Hematopoietic multipotent progenitor cell treated with erythropoietin and hydrocortisone succinate and interleukin-3 and kit ligand, for 6 days (in vitro differentiated cells): ENCODE measurements at regions not wholly inside any gene's neighbourhood (a gene's known extent, or its start where the extent isn't known, plus 50 kb on each side); places are given as distances from the start of the nearest gene placed in this dataset.

Experiments
- DNase-seq: peaks from one replicate; pipeline ENCODE4 v3.0.0-alpha.2; 2015

DNA sequence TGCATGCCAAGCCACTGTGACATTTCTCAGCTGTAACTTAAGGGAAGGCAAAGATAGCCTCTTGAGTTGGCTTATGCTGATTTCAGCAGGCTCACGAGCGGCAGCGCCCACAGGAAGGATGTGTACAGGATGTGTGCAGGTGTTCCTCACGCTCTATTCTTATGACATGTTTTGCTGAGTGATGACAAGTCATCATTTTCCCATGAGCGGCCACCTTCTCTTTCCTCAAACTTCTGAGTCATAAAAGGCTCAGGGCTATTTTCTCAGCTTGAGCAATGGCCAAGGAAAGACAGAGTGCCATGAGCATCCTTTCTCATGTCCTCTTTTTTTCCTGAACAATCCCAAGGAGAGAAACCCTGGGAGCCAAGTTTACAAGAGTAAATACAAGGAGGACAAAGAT is 365.9 kb downstream of the PLK2 start:
- DNase-seq: no peak

DNA sequence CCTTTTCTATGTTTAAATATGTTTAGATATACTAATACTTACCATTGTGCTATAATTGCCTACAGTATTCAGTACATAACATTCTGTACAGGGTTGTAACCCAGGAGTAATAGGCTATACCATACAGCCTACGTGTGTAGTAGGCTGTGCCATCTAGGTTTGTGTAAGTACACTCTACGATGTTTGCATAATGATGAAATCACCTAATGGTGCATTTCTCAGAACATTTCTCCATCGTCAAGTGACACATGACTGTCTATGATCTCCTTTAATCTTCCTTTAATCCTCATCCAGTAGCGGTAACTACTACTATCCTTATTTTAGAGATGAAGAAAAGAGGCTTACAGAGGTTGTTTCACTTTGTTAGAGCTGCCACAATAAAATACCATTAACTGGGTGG is 369.2 kb downstream of the PLK2 start:
- DNase-seq: no peak

DNA sequence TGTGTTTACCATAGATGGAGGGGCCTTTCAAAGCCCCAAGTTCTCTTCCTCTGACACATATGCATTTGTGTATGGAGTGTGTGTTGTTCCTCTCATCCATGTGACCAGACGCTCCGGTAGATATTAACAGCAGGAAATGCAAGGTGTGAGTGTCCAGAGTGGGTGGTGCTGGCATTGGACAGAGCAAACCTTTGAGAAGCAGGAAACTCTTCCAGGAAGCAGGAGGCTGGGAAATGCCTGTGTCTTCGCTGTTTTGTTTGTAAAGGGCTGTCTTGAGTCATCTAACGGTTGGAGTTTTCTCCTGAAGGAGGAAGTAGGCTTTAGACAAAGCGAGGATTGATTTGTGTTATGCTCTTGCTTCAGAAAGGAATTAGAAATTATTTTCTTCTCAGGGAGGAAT is 370.9 kb downstream of the PLK2 start:
- no peak for DNase-seq

DNA sequence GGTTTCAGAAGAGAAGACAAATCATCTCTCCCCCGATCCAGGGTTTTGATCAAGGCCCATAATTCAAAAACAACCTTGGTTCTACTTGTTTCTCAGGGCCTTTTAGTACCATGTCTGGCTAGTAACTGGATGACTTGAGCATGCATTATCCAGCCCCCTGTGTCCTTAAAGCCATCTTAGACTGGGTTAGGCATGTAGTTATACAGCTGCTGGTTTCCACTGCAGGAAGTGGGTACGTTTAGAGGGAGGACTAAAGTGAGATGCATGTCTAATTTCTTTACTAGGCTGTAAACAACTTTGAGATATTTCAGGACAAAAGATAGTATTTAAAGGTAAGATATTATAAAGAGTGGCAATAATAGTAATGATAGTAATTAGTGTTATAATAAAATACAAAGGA is 372.0 kb downstream of the PLK2 start:
- no peak for DNase-seq

DNA sequence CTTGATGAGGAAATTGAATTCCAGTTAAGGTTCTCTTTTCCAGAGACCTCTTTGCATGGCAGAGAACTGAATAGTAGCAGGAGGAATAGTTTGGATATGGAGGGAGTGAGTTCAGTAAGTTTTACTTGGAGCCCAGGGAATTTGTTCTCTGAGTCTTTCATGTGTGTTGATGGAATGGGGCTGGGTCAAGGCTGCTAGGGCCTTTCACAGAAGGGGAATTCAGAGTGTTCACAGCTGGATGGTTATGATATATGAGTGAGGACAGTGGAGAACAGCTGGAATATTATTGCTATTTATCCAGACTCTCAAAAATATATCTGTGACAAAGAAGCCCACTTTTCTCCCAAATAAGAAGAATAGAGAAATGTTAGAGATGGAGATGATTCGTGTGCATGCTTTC is 372.8 kb downstream of the PLK2 start:
- DNase-seq: no peak

DNA sequence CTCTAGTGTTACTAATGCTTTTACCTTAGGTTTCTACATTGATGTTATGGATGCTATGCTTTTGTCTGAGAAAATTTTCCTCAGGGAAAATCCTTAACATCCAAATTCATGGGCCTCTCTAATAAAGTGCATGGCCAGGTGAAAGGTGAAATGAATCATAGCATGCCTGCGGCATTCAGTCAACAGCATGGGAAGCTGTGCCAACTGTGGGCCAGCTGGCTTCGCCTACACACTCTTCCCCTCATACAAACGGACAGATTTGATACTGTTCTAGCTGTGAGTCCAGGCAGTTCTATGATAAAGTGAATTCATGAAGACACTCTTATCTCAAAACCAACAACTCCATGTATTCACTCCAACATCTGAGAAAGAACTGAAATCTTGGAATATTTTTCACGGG is 374.1 kb downstream of the PLK2 start:
- DNase-seq: no peak

DNA sequence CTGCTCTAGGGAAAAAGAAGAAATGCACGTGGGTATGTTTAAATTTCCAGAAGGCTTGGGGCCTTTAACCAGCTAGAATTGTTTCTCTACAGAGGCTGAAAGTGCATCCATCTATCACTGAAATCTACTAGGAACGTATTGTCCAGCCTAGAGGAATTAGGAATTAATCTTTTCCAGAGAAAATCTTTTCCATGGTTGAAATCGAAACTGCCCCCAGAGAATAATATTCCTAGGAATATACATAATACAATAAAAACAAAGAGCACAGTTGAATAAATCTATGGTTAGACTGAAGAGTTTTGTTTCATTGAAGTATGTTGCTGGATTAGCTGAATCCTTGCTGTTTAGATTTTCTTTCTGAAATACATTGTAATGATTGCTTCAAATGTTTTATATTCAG is 378.5 kb downstream of the PLK2 start:
- DNase-seq: no peak

DNA sequence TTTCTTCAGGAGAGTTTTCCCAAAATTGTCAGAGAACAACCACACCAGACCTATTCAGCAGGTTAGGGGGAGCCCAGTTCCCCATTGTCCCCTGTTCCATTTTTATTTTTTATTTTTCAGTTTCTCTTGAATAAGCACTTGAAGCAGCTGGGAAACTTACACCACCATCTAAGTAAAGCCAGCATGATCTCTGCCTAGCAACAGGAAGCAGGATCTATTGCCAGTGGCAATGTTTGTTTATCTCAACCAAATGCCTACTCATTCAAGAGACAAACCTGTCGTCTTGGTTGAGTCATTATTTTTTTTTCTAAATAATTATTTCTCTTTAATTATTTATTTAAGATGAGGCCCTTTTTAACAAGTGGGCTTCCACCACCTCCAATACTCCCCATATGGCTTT is 379.3 kb downstream of the PLK2 start:
- no peak for DNase-seq

DNA sequence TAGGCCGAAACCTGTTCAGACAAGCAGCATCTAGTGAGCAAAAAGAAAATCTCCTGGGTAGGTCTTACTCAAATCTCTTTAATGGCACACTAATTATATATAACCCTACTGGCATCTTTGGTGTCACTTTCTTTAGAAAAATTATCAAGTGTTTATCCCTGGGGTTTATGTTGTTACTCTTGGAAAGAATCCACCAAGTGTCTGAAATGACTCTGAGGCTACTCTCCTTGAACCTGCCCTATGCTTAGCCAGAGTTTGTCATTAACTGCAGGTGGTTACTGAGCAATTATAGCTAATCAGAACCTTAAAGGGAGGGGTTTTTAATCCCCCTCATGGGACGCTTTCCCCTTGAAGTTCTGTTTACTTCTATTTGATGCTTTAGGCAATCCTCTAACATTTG is 381.9 kb downstream of the PLK2 start:
- no peak for DNase-seq

DNA sequence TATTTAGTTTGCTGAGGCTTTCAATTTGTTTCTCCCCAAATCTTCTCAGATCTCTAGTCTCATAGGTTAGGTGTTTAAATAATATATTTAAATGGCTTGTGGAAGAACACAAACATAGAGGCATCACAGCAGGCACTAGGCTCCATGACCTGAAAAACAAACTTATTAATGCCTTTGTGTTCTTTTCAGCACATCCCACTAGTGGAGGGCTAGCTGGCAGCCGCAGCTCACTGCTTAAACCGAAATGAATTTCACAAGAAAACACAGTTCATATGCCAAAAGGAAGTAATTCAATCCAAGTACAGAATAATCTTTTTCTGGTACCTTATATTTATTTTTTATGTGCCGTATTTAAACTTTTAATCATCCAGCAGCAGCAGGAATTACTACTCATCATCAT is 382.5 kb downstream of the PLK2 start:
- DNase-seq: no peak

DNA sequence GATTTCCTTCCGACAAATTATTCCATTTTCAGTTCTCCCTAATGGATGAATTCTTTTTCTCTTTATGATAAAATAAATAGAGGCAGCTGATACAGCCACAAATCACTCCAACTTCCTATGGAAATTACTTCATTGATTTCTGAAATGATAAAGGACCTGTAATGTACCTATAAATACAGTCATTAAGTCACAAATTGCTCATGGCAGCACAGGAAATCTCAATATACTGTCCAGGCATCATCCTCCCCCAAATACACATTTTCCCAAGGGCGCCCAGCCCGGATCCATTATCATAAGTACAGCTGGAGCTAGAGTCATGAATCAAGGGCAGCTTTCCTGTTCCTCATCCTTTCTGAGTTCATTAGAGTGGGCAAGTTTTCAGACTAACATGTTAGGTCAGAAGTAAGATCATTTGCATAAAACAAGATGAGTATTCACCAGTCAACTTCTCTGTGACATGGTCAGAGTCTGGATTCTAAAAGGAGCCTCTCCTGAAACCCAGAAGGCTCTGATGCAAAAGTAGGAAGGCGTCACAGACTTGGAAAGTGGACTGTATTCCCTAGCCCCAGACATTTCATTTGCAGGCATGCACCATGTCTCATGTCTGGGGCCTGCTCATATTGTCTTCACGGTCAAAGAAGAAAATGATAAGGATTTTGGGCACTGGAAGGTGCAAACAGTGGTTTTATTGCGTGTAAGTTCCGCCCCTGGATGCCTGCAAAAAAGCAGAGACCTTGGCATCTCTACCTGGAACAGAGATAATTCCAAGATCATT is 383.2 kb downstream of the PLK2 start:
- DNase-seq: no peak

DNA sequence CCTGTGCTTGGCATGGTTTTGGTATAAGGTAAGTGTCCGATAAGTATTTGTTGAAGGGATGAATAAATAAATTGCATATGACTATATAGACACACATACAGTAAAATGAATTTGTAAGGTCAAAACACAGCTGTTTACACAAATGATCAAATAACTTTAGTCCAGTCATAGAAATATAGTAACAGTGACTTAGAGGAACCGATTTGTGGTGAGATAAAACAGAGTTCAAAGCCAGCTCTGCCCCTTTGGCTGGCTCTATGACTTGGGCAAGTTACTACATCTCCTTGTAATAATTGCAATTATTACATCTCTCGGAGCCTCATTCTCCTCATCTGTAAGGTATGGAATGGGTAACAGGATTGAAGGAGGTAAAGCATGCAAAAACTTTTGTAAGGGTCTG is 384.0 kb downstream of the PLK2 start:
- DNase-seq: no peak

DNA sequence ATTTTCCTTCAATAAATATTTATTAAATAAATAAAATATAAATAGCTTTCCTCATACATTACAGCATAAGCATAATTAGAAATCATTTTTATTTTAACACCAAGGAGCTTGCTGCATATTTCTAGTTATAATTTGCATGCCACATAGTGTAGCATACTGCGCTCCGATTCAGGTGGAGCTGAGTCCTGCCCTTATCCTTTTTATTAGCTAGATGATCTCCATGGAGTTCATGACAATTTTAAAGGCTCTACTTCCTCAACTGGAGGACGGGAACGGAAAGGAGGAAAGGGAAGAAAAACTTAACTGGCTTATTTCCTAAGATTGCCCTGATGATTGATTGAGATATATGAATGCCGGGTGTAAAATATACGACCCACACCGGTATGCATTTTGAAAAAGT is 385.2 kb downstream of the PLK2 start:
- no peak for DNase-seq

DNA sequence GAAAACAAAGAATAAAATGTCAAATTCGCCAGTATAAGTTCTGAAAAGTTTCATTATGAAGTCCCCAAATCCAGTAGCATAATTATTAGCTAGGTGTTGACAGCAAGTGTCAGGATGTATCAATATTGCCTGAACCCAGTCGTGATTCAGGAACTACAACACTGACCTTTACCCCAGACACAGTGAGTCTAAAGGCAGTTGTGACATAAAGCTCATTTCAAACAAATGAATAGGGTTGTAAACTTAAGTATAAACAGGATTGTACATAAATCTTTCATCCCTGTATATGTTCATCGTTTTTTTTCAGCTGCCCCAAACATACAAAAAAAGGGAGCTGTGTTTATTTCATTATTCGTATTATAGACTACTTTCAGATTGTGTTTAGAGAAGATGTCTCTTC is 385.7 kb downstream of the PLK2 start:
- DNase-seq: no peak

DNA sequence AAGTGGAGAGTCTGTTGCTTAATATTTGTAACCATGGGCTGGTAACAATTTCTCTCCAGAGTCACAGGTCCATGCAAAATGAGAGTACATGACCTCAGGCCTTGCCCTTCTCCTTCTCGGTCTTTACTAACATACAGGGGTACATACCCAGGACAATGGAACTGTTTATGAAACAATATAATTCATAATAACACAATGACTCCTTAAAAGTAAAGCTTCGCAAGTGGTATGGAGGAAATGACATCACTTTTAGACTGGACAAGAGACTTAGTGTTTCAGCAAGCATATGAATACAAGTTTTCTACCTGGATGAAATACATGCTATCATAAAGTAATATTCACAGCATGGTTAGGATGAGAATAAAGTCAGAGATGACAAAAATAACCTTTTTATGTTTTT is 386.6 kb downstream of the PLK2 start:
- no peak for DNase-seq

DNA sequence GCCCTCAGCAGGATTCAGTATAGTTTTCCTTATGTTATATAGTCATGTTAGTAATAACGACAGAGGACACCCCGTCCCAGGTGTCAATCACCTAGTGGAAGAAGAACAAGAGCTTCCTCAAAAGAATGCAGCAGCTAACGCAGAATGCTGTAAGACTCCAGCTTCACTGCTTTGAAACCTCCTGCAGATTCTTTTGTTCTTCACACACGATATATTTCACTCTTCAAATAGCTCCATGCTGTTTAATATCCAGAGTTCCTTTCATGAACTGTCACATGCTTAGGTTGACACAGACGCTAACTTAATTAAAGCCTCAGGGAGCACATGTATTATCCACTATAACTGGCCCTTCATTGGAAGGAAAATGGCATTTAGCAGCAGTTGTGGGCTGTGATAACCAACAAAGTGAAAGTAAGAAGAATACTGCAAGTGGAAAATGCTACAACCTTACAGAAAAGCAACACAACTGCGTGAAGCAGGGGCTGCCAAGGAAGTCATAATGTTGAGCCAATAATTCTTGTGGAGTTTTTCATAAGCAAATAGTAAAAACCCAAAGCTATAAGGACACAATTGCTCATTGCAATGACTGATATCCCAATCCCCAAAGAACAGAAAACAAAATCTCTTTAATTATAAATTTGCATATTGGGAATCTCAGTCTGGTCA is 387.5 kb downstream of the PLK2 start:
- DNase-seq: no peak

DNA sequence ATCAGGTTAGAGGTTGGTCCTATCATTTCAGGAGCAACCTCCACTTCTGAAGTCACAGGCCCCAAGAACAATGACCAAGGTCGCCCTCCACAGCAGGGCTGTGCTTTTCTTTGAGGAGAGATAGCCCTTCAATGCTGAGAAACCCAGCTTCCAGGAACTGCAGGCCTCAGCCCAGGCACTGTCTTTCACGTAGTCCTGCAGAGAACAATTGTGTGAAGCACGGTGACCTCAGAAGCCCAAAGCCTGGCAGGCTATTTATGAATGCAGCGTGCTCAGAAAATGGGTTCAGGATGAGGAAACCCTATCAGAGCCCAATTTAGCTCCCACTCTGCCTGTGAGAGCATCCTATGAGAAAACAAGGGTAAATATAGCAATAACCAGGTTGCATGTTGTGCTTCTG is 388.3 kb downstream of the PLK2 start:
- DNase-seq: no peak

DNA sequence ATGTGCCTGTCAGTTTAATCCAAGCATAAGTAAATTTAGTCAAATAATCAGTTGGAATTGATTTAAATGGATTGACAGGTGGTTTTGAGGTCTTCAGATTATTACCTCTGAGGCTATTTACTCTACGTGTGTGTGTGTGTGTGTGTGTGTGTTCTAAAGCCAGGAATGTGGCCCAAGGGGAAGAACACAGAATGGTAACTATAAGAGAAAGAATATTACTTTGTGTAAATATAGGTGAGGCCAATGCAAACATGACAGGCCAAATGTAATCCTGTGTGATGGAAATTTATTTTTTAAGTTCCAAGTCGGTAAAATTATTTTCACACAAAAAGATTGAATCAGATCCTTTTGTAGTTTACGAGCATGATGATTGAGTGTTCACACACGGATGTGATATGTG is 390.0 kb downstream of the PLK2 start:
- no peak for DNase-seq

DNA sequence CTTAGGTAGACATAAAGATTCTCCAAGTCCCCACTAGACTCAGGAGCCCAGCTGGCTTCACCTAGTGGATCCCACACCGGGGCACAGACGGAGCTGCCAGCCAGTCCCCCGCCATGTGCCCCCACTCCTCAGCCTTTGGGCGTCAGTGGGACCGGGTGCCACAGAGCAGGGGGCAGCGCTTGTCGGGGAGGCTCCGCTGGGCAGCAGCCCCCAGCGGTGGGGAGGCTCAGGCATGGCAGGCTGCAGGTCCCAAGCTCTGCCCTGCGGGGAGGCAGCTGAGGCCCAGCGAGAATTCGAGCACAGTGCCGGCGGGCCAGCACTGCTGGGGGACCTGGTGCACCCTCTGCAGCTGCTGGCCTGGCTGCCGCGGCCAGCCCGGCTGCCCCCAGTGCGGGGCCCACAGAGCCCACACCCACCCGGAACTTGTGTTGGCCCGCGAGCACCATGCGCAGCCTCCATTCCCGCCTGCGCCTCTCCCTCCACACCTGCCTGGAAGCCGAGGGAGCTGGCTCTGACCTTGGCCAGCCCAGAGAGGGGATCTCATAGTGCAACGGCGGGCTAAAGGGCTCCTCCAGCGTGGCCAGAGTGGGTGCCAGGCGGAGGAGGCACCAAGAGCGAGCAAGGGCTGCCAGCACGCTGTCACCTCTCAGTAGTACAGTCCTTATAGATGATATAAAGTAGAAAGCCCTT is 390.7 kb downstream of the PLK2 start:
- DNase-seq: no peak

DNA sequence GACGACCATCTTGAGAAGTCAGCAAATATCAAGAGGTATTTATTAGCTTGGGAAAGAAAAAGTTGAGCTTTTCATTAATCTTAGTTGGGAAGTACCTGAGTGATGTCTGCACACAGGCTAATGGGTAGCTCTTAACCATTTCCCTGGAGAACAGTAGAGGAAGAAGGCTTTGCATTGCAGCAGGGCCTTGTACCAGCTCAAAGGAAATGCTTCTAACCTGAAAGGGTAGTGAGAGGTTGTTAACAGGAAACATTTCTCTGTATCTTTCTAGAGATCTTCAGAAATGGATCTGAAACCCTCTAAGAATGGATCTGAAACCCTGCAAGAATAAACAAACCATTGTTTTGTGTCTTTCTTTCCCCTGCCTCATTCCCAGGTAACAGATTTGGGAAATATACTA is 393.3 kb downstream of the PLK2 start:
- DNase-seq: no peak

DNA sequence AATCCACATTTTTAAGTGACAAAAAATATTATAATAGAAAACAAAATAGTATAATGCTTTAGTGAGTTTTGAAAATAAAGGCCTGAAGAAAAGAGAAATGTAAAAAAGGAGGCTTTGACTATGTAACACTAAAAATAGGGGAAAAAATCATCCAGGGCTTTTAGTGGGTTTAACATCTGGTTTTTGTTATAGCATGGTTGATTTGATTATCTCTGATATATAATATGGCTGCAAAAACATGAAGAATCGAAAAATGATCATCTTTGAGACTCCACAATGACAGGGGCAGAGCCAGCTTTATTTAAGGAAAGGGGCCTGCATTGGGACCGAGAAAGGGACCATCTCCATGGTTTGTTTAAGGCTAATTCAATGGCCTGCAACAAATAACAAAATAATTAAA is 393.8 kb downstream of the PLK2 start:
- DNase-seq: no peak

DNA sequence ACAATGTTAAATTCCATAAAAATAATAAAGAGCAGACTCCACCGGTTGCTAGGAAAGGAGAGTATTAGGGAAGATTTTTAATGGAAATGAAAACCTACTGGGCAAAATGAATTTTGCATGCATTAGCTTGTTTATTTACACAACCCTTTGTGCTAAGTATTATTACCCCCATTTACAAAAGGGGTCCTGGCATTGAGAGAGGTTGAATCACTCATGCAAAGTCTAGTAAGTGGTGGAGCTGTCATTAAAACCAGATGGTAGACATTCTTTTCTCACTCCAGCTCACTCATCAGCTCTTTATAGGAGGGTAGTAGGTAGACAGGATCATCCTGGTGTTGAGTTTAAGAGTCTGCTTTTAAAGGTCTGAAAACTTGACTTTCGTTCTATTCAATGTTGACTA is 395.1 kb downstream of the PLK2 start:
- DNase-seq: no peak

DNA sequence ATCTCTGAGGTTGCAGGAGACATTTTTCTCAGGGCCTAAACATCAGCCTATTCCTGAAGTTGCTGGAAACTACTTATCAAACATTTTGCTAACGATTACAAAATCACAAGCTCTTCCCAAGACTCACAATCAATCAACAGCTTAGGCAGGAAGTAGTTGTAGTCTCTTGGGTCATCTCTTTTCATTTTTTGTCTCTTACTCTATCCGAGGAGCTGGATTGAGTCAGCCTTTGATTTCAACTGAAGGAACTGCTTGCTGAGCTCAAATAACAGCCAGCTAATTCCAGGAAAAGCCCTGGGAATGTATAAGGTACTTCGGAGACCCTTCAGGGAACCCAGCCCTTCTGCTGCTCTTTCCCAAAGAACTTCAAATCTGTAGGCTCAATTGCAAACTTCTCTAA is 398.9 kb downstream of the PLK2 start:
- no peak for DNase-seq

DNA sequence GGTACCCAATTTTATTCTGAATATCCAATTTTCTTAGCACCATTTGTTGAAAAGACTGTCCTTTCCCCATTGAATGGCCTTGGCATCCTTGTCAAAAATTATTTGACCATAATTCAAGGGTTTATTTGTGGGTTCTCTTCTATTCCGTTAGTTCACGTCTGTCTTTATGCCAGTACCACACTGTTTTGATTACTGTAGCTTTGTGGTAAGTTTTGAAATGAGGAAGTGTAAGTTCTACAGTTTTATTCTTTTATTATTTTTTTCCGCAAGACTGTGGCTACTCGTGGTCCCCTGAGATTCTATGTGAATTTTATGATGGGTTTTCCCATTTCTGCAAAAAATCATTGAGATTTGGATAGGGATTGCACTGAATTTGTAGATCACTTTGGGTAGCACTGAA is 402.6 kb downstream of the PLK2 start:
- DNase-seq: no peak

DNA sequence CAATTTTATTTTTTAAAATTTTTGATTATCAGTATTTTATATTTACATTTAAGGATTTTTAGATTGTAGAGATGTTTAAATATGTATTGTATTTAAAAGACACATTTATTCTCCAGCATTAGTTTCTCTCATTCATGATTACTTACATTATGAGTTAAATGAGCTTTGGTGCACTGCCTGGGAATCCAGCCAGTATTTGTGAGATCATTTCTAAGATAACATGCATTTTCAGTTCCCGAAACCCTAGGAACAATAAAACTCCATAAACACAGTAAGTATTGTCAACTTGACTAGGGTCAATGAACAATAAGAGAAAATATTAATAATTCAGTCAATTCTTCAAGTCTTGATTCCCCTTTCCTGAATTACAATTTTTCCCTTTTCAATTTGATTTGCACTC is 403.3 kb downstream of the PLK2 start:
- DNase-seq: no peak
